GM23338 (cell line): ENCODE measurements at regions not wholly inside any gene's neighbourhood (a gene's known extent, or its start where the extent isn't known, plus 50 kb on each side); places are given as distances from the start of the nearest gene placed in this dataset.

Experiments used
- ATAC-seq: fragments of 200-7000 bp; cut with Tn5 transposase; 3 replicates; pipeline ENCODE4 v1.9.1; 2020
- DNase-seq: peaks from one replicate; pipeline ENCODE4 v3.0.0-alpha.2; 2015; ENCODE audit warnings: low spot score
- H2AFZ ChIP-seq: fragments of 200-600 bp; sonication (generic); 2 replicates; pipeline ENCODE4 v1.8.0; 2016; ENCODE audit warnings: antibody characterized with exemption, mild to moderate bottlenecking, moderate library complexity
- H3F3A ChIP-seq: fragments of 200-600 bp; sonication (generic); replicated peaks from 2 replicates; pipeline ENCODE4 v1.8.0; 2017; ENCODE audit warnings: antibody characterized with exemption, mixed run types, low read depth
- H3K27ac ChIP-seq: fragments of 200-600 bp; sonication (generic); 2 replicates; pipeline ENCODE4 v1.6.1; 2016; ENCODE audit warnings: low read depth
- H3K27me3 ChIP-seq: fragments of 200-600 bp; sonication (generic); 2 replicates; pipeline ENCODE4 v1.8.0; 2016; ENCODE audit warnings: mild to moderate bottlenecking, mixed run types, moderate library complexity; ENCODE audit not compliant: insufficient read depth
- H3K36me3 ChIP-seq: fragments of 200-600 bp; sonication (generic); 2 replicates; pipeline ENCODE4 v1.8.0; 2016; ENCODE audit warnings: mild to moderate bottlenecking; ENCODE audit not compliant: insufficient read depth
- H3K4me1 ChIP-seq: fragments of 200-600 bp; sonication (generic); 2 replicates; pipeline ENCODE4 v1.8.0; 2016; ENCODE audit warnings: mild to moderate bottlenecking, moderate library complexity; ENCODE audit not compliant: insufficient read depth
- H3K4me2 ChIP-seq: fragments of 200-600 bp; sonication (generic); 2 replicates; pipeline ENCODE4 v1.7.1; 2017; ENCODE audit warnings: mixed run types
- H3K4me3 ChIP-seq: fragments of 200-600 bp; sonication (generic); 2 replicates; pipeline ENCODE4 v1.6.1; 2016; ENCODE audit warnings: mixed run types
- H3K79me2 ChIP-seq: fragments of 200-600 bp; sonication (generic); replicated peaks from 2 replicates; pipeline ENCODE4 v1.8.0; 2017; ENCODE audit warnings: mild to moderate bottlenecking; ENCODE audit not compliant: insufficient read depth
- H3K9me2 ChIP-seq: fragments of 200-600 bp; sonication (generic); 2 replicates; pipeline ENCODE4 v1.8.0; 2017; ENCODE audit not compliant: insufficient read depth
- H4K20me1 ChIP-seq: fragments of 200-600 bp; sonication (generic); replicated peaks from 2 replicates; pipeline ENCODE4 v1.8.0; 2017; ENCODE audit warnings: mild to moderate bottlenecking; ENCODE audit not compliant: insufficient read depth
- H3K27ac Mint-ChIP-seq: 2 replicates; pipeline ENCODE4 v1.8.0; 2020; ENCODE audit warnings: inconsistent platforms, mild to moderate bottlenecking, moderate library complexity, mixed read lengths
- H3K27me3 Mint-ChIP-seq: 3 replicates; pipeline ENCODE4 v1.8.0; 2022; ENCODE audit warnings: low read depth, mild to moderate bottlenecking, moderate library complexity, mixed read lengths, inconsistent platforms; ENCODE audit not compliant: insufficient read depth, poor library complexity
- H3K36me3 Mint-ChIP-seq: 3 replicates; pipeline ENCODE4 v1.8.0; 2021; ENCODE audit warnings: low read depth, mild to moderate bottlenecking, inconsistent platforms, moderate library complexity, mixed read lengths
- H3K4me1 Mint-ChIP-seq: 3 replicates; pipeline ENCODE4 v1.8.0; 2020; ENCODE audit warnings: mild to moderate bottlenecking, inconsistent platforms, mixed read lengths
- H3K4me3 Mint-ChIP-seq: 3 replicates; pipeline ENCODE4 v1.8.0; 2021; ENCODE audit warnings: moderate library complexity, mild to moderate bottlenecking, inconsistent platforms, mixed read lengths
- H3K9me3 Mint-ChIP-seq: 3 replicates; pipeline ENCODE4 v1.8.0; 2020; ENCODE audit warnings: moderate library complexity, mild to moderate bottlenecking, inconsistent platforms, mixed read lengths
- CTCF ChIP-seq, 2 experiments: fragments of 200-600 bp in 1 of 2; sonication (generic) in 1 of 2; conservative IDR thresholded peaks; 2 replicates each; pipeline versions ENCODE4 v1.5.1 to v1.6.1; 2016 to 2017; ENCODE audit warnings: antibody characterized with exemption in 2 of 2, low read depth in 2 of 2, mild to moderate bottlenecking in 2 of 2, moderate library complexity in 1 of 2
- ZNF114 ChIP-seq: fragments of 250-450 bp; sonication (Bioruptor Pico); IDR thresholded peaks from 2 replicates; pipeline ENCODE4 v1.5.0; 2020; ENCODE audit warnings: mild to moderate bottlenecking, moderate library complexity
- ZNF331 ChIP-seq: fragments of 250-450 bp; sonication (Bioruptor Pico); IDR thresholded peaks from 2 replicates; pipeline ENCODE4 v1.5.0; 2020; ENCODE audit warnings: low read depth, mild to moderate bottlenecking, moderate library complexity

DNA sequence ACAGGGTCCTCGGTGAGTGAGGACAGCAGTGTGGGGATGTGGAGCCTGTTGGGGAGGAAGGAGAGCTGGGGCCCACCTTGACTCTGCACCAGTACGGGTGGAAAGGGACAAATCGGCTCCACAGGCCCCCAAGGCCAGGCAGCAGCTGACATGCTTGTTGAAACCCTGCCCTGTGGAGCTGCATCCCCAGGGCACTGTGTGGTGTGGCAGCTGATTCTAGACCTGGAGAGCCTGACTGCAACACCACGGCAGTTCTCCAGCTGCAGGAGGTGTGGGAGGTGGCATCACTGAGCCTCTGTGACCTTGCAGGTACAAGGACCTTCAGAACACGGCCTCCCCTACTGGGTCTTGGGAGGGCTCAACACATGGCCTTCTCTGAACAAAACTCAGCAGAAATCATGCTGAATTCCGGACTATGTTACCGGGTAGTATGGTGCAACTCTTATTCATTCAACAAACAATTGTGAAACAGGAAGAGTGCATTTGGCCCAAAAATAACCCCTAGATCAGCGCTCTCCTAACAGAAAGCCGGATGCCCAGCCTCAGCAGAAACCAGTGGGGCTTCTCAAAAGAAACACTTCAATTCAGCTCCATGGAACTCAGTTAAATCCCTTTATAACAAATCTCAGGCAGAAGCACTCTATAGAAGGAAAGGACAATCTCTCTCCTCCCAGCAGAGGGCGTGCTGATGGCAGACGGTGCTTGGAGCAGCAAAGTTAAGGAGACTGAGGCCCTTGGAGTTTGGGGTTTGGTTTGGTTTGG is 104.4 kb upstream of the SALL3 start:
- Mint-ChIP-seq H3K9me3 (peaks cover 85% of the 10 kb centered on the region), H3K4me3 (no peak overlapping the region), H3K36me3 (peaks cover 12% of the 10 kb centered on the region), H3K27ac (no peak overlapping the region), H3K4me1 (peaks cover 7% of the 10 kb centered on the region; the same call in 2 of the 3 replicates), H3K27me3 (peaks cover 3% of the 10 kb centered on the region)
- Histone ChIP-seq H4K20me1 (no peaks in the 10 kb centered on the region), H2AFZ (no peak overlapping the region), H3K4me1 (no peaks in the 10 kb centered on the region; the same call in 1 of the 2 replicates), H3K79me2 (no peaks in the 10 kb centered on the region), H3K4me3 (no peak overlapping the region), H3K9me2 (no peaks in the 10 kb centered on the region), H3F3A (no peaks in the 10 kb centered on the region), H3K27me3 (0 out of 2 replicates have a peak, but pooled peaks cover 4% of the 10 kb centered on the region), H3K27ac (no peak overlapping the region), H3K36me3 (no peaks in the 10 kb centered on the region), H3K4me2 (no peak overlapping the region)
- peak; percentile 80 for ATAC-seq
- TF ChIP-seq ZNF331 (CRISPR knock-in tag) (no peak), CTCF (conservative IDR thresholded peaks at IDR 0.05; ENCODE audit: low read depth in 2 of 2) (peak; percentile 77 to 84)
- peak; percentile 81 for DNase-seq

DNA sequence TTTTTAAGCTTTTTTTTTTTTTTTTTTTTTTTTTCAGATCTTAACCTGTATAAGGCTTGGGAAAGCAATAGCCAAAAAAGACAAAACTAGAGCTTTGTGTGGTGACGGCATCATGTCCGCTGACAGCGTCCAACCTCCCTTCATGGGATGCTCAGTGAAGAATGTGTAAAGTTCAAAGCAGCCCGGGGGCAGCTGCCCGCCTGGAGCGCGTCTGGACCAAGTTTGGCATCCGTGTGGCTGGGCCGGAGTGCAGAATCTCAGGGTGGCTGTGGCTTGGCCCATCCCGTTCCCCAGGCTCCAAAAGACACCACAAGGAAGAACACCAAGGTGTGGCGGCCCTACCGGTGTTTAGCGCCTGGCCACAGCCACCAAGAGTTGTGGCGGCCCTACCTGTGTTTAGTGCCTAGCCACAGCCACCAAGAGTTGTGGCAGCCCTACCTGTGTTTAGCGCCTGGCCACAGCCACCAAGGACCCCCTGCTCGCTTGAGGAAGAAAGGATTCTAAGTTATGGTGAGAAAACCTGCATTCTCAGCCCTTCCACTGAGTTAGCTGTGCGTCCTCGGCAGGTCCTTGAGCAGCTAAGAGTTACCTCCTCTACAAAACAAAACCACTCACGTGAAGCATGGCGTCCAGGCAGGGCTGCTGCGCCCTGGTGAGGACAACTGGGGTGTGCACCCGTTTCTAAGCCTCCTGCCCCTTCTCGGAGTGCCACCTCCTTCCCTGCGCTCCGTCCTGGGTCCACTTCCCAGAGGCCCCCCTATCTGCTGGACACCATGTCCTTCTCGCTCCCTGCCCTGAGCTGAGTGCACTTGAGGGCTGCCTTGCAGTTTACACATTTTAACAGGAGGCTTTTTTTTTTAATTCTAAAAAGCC is 103.6 kb upstream of the SALL3 start:
- Mint-ChIP-seq H3K27ac (no peak overlapping the region), H3K36me3 (peaks cover 13% of the 10 kb centered on the region), H3K4me3 (no peak overlapping the region), H3K4me1 (peaks cover 7% of the 10 kb centered on the region; the same call in 2 of the 3 replicates), H3K27me3 (peaks cover 5% of the 10 kb centered on the region), H3K9me3 (peaks cover 84% of the 10 kb centered on the region)
- Histone ChIP-seq H3F3A (no peaks in the 10 kb centered on the region), H3K9me2 (no peaks in the 10 kb centered on the region), H4K20me1 (no peaks in the 10 kb centered on the region), H3K79me2 (no peaks in the 10 kb centered on the region), H3K27me3 (0 out of 2 replicates have a peak, but pooled peaks cover 4% of the 10 kb centered on the region), H3K4me1 (no peaks in the 10 kb centered on the region; the same call in 1 of the 2 replicates), H3K4me2 (no peak overlapping the region), H3K36me3 (no peaks in the 10 kb centered on the region), H3K27ac (no peak overlapping the region), H2AFZ (no peak overlapping the region; the same call in 1 of the 2 replicates), H3K4me3 (no peak overlapping the region)
- TF ChIP-seq CTCF (conservative IDR thresholded peaks at IDR 0.05; ENCODE audit: low read depth in 2 of 2) (0 out of 4 replicates have a peak, but pooled peaks of 1 of the 2 experiments have one; percentile 1), ZNF114 (no peak)
- no peak for DNase-seq
- ATAC-seq, result no peak
